GM21825 (cell line): ENCODE measurements at regions not wholly inside any gene's neighbourhood (a gene's known extent, or its start where the extent isn't known, plus 50 kb on each side); places are given as distances from the start of the nearest gene placed in this dataset.

Source experiments
- ATAC-seq: cut with Tn5 transposase; IDR thresholded peaks from one replicate; pipeline ENCODE4 v1.9.1; 2021; ENCODE audit warnings: mild to moderate bottlenecking, moderate library complexity; ENCODE audit not compliant: unreplicated experiment

DNA sequence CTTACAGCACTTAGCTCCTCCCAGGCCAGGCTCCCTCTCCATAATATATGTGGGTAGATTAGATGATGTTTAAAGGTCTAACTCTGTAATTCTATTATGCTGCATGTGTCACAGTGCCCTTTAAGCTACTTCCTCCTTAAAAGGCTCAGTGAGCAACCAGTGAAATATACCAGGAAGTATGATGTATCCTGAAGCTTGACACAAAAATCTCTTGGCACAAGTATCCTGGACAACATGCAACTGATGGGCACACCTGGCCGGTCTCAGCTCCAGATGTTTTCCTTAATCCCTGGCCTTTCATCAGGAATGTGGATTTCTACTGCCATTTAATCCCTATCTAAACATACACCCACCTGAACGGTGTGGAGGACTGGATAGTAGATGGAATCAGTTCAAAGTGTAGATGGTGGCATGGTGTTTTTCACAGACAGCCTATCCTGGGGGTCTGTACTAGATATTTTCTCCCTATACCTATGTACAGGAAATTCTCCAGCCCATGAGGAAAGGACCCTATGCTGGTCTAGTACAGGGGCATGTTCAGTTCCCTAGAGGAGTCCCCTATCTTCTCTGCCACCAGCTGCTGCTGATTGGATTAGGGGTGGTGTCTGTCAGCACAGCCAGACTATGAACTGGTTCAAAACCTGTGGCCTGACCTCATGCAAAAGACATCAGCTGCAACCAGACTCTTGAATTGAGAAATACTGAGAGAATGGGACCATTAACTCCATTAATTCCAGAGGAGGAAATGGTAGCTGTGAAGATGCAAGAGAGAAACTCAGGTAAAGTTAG is 59.4 kb upstream of the CITED2 start:
- ATAC-seq = no peak

DNA sequence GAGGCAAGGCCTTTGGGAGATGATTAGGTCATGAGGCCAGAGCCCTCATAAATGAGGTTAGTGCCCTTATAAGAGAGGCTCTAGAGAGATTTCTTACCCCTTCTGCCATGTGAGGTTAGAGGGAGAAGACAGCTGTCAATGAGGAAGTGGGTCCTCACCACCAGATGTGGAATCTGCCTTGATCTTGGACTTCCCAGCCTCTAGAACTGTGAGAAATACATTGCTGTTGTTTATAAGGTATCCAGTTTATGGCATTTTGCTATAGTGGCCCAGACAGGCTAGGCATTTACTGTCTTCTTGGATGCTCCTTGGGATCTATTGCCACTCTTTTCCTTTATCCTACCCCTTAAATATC is 57.1 kb upstream of the CITED2 start:
- no peak for ATAC-seq

DNA sequence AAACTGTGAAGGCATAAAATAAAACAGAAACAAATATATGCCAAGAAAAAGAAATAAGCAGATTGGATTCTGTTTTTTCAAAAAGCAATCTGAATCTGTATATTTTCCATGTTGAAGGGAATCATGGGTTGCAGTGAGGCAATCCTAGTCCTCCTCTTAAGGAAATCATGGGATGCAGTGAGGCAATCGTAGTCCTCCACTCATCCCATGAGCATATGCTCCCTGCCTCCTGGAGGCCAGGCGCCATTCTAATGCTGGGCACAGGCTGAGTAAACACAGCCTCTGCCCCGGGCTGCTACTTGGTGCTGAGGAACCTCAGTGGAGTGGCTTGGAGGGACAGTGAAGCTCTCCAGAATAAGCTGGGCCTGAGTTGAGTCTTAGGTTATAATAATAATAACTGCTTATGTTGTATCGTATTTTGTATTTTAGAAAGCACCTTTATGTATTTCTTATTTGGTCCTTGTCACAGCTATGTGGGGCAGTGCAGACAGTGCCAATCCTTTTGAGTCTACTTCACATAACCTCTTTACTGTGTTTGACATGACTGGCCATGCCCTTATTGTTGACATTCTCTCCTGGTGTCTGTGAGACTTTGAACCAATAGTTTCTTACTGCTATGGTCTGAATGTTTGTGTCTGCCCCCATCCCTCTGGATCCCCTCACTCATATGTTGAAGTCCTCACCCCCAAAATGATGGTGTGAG is 56.6 kb upstream of the CITED2 start:
- ATAC-seq = no peak

DNA sequence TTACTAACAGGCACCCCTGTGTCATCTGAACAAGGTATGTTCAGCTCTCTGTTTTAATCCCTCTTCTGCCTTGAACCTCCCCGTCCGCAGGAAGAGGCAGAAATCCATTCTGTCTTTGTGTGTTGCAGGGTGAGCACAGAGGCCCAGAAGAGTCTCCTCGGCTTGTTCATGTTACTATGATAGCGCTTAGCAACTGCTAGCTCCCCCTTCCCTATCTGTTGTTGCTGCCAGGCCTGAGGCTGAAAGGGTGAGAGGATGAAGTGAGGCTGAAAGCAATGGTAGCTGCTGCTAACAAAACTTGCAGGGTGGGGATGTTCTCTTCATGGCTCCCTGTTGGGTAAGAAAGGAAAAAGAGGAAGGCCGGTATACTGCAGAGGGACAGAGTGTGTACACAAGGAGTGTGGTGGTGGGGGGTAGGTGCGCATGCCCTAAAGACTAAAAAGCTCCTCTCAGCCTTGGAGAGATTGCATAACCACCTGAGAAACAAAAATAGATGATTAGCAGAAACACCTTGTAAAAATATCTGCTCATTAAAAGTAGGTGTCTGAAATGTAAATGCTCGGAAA is 55.2 kb upstream of the CITED2 start:
- no peak for ATAC-seq

DNA sequence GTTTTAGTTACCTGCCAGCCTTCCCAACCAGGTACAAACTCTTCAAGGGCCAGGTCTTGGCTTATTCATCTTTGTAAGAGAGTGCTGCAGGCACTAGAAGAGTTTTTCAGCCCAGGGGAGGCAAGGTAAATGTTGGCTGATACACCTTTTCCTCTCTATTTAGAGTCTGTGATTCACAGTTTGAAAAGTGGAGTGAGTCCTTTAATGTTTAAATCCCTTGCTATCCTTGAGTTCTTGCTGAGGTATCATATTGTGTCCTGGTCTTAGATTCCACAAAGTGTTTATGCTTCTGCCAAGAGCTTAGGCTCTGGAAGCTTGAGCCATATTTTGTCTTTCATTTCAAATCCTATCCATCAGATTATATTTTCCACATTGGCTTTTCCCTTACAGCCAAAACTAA is 52.8 kb upstream of the CITED2 start:
- ATAC-seq = no peak

DNA sequence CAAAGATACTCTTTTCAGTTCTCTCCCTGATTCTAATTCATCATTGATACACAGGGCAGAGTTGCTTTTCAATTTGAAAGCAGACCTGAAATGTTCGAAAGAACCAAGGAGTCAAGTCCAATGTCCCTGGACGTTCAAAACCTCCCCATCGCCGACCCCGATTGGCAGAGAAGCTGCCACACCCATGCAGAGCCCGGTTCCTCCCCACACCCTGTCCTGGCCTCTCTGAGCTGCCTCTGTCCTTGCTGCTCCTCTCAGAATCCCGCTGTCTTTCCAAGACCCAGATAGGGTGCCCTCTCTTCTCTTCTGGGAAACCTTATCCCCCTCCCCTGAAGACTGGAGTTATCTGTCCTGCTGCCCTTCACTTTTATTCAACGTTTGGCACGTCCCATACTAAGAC is 52.3 kb upstream of the CITED2 start:
- no peak for ATAC-seq

DNA sequence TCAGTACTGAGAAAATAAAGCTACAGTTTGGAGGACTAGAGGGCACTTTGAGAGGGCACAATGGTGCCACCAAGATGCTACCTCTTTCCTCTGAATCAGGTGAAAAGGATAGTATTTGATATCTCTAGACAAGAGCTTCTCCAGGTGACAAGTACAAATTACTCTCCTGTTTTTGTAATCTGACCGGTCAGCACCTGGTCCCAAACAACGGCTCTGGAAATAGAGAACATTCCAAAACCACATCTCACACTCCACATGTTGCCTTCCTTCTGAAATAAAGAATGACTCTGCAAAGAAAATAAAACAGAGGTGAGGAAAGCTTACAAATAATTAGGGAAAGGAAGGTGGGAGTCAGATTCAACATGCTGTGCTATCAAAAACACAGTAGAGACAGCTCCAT is 51.3 kb upstream of the CITED2 start:
- ATAC-seq = no peak

DNA sequence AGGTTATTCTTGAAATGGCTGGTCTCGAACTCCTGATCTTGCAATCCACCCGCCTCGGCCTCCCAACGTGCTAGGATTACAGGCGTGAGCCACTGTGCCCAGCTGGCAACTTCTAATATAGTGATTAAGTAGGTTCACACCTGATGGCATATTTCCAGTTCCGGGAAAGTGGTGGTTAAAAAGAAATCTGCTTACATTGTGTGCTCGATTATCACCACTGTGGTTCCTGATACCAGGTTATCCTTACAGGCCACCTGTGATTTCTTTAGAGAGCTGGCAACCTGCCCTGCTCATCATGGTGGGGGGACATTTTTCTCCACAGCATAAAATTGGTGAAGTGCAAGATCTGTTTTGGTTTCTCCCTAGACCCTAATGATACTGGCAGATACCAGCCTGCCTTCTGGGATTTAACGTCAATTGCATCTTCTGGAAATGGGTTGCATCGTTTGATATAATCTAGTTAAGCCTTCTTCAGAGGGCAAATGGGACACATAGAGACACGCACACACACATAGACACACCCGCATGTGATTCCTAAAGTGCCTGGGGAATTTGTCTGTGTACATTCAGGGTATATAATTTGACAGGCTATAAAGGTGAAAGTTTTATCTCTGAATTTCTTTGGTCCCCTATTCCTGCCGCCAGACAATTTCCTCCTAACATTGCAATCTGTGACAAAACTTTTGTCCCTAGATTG is 49.7 kb upstream of the CITED2 start:
- ATAC-seq = no peak
